ENCODE measurements at regions not wholly inside any gene's neighbourhood (a gene's known extent, or its start where the extent isn't known, plus 50 kb on each side); places are given as distances from the start of the nearest gene placed in this dataset.

- DNase-seq (ENCODE audit: low read depth, low spot score): no peak
- Histone ChIP-seq H3K4me1 (ENCODE audit: insufficient read depth, insufficient read length) (no peaks in the 10 kb centered on the region), H3K27me3 (ENCODE audit: insufficient read depth, insufficient read length) (no peaks in the 10 kb centered on the region), H3K9me3 (ENCODE audit: insufficient read depth, low read length) (no peaks in the 10 kb centered on the region), H3K9ac (ENCODE audit: insufficient read length, low read depth) (no peak overlapping the region), H3K4me3 (ENCODE audit: insufficient read length, low read depth) (no peak overlapping the region), H3K36me3 (ENCODE audit: insufficient read depth, insufficient read length, low read length) (no peaks in the 10 kb centered on the region)
- TF ChIP-seq YY1 (IDR thresholded peaks at IDR 0.05; ENCODE audit: insufficient read depth, insufficient read length) (no peak), ZNF274 (IDR thresholded peaks at IDR 0.05; ENCODE audit: low read depth, low read length) (no peak), SUZ12 (IDR thresholded peaks at IDR 0.05; ENCODE audit: extremely low read depth, insufficient read depth, insufficient read length) (no peak)
Observed at GRCh38 chr2:14125624-14126293, 506.8 kb upstream of the LRATD1 start.

GRCh38 chr2:14126846-14127245, 505.7 kb upstream of the LRATD1 start:
- Histone ChIP-seq H3K9me3 (ENCODE audit: insufficient read depth, low read length) (no peaks in the 10 kb centered on the region), H3K27me3 (ENCODE audit: insufficient read depth, insufficient read length) (no peaks in the 10 kb centered on the region), H3K4me1 (ENCODE audit: insufficient read depth, insufficient read length) (no peaks in the 10 kb centered on the region), H3K9ac (ENCODE audit: insufficient read length, low read depth) (no peak overlapping the region), H3K4me3 (ENCODE audit: insufficient read length, low read depth) (no peak overlapping the region), H3K36me3 (ENCODE audit: insufficient read depth, insufficient read length, low read length) (no peaks in the 10 kb centered on the region)
- no peak for DNase-seq (ENCODE audit: low read depth, low spot score)
- TF ChIP-seq ZNF274 (IDR thresholded peaks at IDR 0.05; ENCODE audit: low read depth, low read length) (no peak), YY1 (IDR thresholded peaks at IDR 0.05; ENCODE audit: insufficient read depth, insufficient read length) (no peak), SUZ12 (IDR thresholded peaks at IDR 0.05; ENCODE audit: extremely low read depth, insufficient read depth, insufficient read length) (no peak)

GRCh38 chr2:14127765-14128164, 504.8 kb upstream of the LRATD1 start:
- TF ChIP-seq ZNF274 (IDR thresholded peaks at IDR 0.05; ENCODE audit: low read depth, low read length) (no peak), SUZ12 (IDR thresholded peaks at IDR 0.05; ENCODE audit: extremely low read depth, insufficient read depth, insufficient read length) (no peak), YY1 (IDR thresholded peaks at IDR 0.05; ENCODE audit: insufficient read depth, insufficient read length) (no peak)
- H3K4me1 ChIP-seq (ENCODE audit: insufficient read depth, insufficient read length): no peaks in the 10 kb centered on the region
- DNase-seq (ENCODE audit: low read depth, low spot score): no peak
- H3K36me3 ChIP-seq (ENCODE audit: insufficient read depth, insufficient read length, low read length): no peaks in the 10 kb centered on the region
- no peaks in the 10 kb centered on the region for H3K9me3 ChIP-seq (ENCODE audit: insufficient read depth, low read length)
- H3K27me3 ChIP-seq (ENCODE audit: insufficient read depth, insufficient read length): no peaks in the 10 kb centered on the region
- no peak overlapping the region for H3K4me3 ChIP-seq (ENCODE audit: insufficient read length, low read depth)
- no peak overlapping the region for H3K9ac ChIP-seq (ENCODE audit: insufficient read length, low read depth)

GRCh38 chr2:14132386-14132785, 500.1 kb upstream of the LRATD1 start:
- H3K27me3 ChIP-seq (ENCODE audit: insufficient read depth, insufficient read length): no peaks in the 10 kb centered on the region
- no peak overlapping the region for H3K9ac ChIP-seq (ENCODE audit: insufficient read length, low read depth)
- TF ChIP-seq YY1 (IDR thresholded peaks at IDR 0.05; ENCODE audit: insufficient read depth, insufficient read length) (no peak), ZNF274 (IDR thresholded peaks at IDR 0.05; ENCODE audit: low read depth, low read length) (no peak), SUZ12 (IDR thresholded peaks at IDR 0.05; ENCODE audit: extremely low read depth, insufficient read depth, insufficient read length) (no peak)
- no peaks in the 10 kb centered on the region; the same call in 1 of the 2 replicates for H3K9me3 ChIP-seq (ENCODE audit: insufficient read depth, low read length)
- no peak overlapping the region for H3K4me3 ChIP-seq (ENCODE audit: insufficient read length, low read depth)
- no peaks in the 10 kb centered on the region for H3K36me3 ChIP-seq (ENCODE audit: insufficient read depth, insufficient read length, low read length)
- H3K4me1 ChIP-seq (ENCODE audit: insufficient read depth, insufficient read length): no peaks in the 10 kb centered on the region
- DNase-seq (ENCODE audit: low read depth, low spot score): no peak

- no peaks in the 10 kb centered on the region for H3K27me3 ChIP-seq (ENCODE audit: insufficient read depth, insufficient read length)
- TF ChIP-seq SUZ12 (IDR thresholded peaks at IDR 0.05; ENCODE audit: extremely low read depth, insufficient read depth, insufficient read length) (no peak), ZNF274 (IDR thresholded peaks at IDR 0.05; ENCODE audit: low read depth, low read length) (no peak), YY1 (IDR thresholded peaks at IDR 0.05; ENCODE audit: insufficient read depth, insufficient read length) (no peak)
- no peak overlapping the region for H3K4me3 ChIP-seq (ENCODE audit: insufficient read length, low read depth)
- H3K9ac ChIP-seq (ENCODE audit: insufficient read length, low read depth): no peak overlapping the region
- no peaks in the 10 kb centered on the region for H3K4me1 ChIP-seq (ENCODE audit: insufficient read depth, insufficient read length)
- no peaks in the 10 kb centered on the region for H3K36me3 ChIP-seq (ENCODE audit: insufficient read depth, insufficient read length, low read length)
- H3K9me3 ChIP-seq (ENCODE audit: insufficient read depth, low read length): no peaks in the 10 kb centered on the region; the same call in 1 of the 2 replicates
- DNase-seq (ENCODE audit: low read depth, low spot score): no peak
Observed at GRCh38 chr2:14134771-14135170, 497.7 kb upstream of the LRATD1 start.

GRCh38 chr2:14136030-14136429, 496.5 kb upstream of the LRATD1 start:
- TF ChIP-seq SUZ12 (IDR thresholded peaks at IDR 0.05; ENCODE audit: extremely low read depth, insufficient read depth, insufficient read length) (no peak), ZNF274 (IDR thresholded peaks at IDR 0.05; ENCODE audit: low read depth, low read length) (no peak), YY1 (IDR thresholded peaks at IDR 0.05; ENCODE audit: insufficient read depth, insufficient read length) (no peak)
- no peaks in the 10 kb centered on the region for H3K4me1 ChIP-seq (ENCODE audit: insufficient read depth, insufficient read length)
- no peak for DNase-seq (ENCODE audit: low read depth, low spot score)
- H3K36me3 ChIP-seq (ENCODE audit: insufficient read depth, insufficient read length, low read length): no peaks in the 10 kb centered on the region
- no peaks in the 10 kb centered on the region for H3K27me3 ChIP-seq (ENCODE audit: insufficient read depth, insufficient read length)
- H3K4me3 ChIP-seq (ENCODE audit: insufficient read length, low read depth): no peak overlapping the region
- H3K9me3 ChIP-seq (ENCODE audit: insufficient read depth, low read length): no peaks in the 10 kb centered on the region; the same call in 1 of the 2 replicates
- no peak overlapping the region for H3K9ac ChIP-seq (ENCODE audit: insufficient read length, low read depth)

GRCh38 chr2:14137643-14138042, 494.9 kb upstream of the LRATD1 start:
- Histone ChIP-seq H3K4me3 (ENCODE audit: insufficient read length, low read depth) (no peak overlapping the region), H3K4me1 (ENCODE audit: insufficient read depth, insufficient read length) (no peaks in the 10 kb centered on the region), H3K9me3 (ENCODE audit: insufficient read depth, low read length) (no peaks in the 10 kb centered on the region; the same call in 1 of the 2 replicates), H3K27me3 (ENCODE audit: insufficient read depth, insufficient read length) (no peaks in the 10 kb centered on the region), H3K9ac (ENCODE audit: insufficient read length, low read depth) (no peak overlapping the region), H3K36me3 (ENCODE audit: insufficient read depth, insufficient read length, low read length) (no peaks in the 10 kb centered on the region)
- DNase-seq (ENCODE audit: low read depth, low spot score): peak; percentile 9
- TF ChIP-seq YY1 (IDR thresholded peaks at IDR 0.05; ENCODE audit: insufficient read depth, insufficient read length): no peak
- no peak for TF ChIP-seq ZNF274 (IDR thresholded peaks at IDR 0.05; ENCODE audit: low read depth, low read length)

All from NT2/D1 (cell line).